ENCODE measurements at regions not wholly inside any gene's neighbourhood (a gene's known extent, or its start where the extent isn't known, plus 50 kb on each side); places are given as distances from the start of the nearest gene placed in this dataset.

- Histone ChIP-seq H3K4me3 (ENCODE audit: low read depth, low read length) (no peak overlapping the region), H3K27me3 (ENCODE audit: control insufficient read depth, insufficient read depth, low read length) (no peaks in the 10 kb centered on the region), H3K36me3 (ENCODE audit: control insufficient read depth, insufficient read depth, low read length) (no peaks in the 10 kb centered on the region)
- DNase-seq (ENCODE audit: low read depth) = no peak
- no peak for TF ChIP-seq CTCF (IDR thresholded peaks at IDR 0.05; ENCODE audit: insufficient read depth, low read length, poor library complexity, severe bottlenecking)
Observed at GRCh38 chr6:79847426-79847825, 99.9 kb downstream of the ELOVL4 start.

- no peak for TF ChIP-seq CTCF (IDR thresholded peaks at IDR 0.05; ENCODE audit: insufficient read depth, low read length, poor library complexity, severe bottlenecking)
- DNase-seq (ENCODE audit: low read depth) = no peak
- Histone ChIP-seq H3K4me3 (ENCODE audit: low read depth, low read length) (no peak overlapping the region), H3K27me3 (ENCODE audit: control insufficient read depth, insufficient read depth, low read length) (no peaks in the 10 kb centered on the region), H3K36me3 (ENCODE audit: control insufficient read depth, insufficient read depth, low read length) (no peaks in the 10 kb centered on the region)
Observed at GRCh38 chr6:79842376-79843040, 104.8 kb downstream of the ELOVL4 start.

DNA sequence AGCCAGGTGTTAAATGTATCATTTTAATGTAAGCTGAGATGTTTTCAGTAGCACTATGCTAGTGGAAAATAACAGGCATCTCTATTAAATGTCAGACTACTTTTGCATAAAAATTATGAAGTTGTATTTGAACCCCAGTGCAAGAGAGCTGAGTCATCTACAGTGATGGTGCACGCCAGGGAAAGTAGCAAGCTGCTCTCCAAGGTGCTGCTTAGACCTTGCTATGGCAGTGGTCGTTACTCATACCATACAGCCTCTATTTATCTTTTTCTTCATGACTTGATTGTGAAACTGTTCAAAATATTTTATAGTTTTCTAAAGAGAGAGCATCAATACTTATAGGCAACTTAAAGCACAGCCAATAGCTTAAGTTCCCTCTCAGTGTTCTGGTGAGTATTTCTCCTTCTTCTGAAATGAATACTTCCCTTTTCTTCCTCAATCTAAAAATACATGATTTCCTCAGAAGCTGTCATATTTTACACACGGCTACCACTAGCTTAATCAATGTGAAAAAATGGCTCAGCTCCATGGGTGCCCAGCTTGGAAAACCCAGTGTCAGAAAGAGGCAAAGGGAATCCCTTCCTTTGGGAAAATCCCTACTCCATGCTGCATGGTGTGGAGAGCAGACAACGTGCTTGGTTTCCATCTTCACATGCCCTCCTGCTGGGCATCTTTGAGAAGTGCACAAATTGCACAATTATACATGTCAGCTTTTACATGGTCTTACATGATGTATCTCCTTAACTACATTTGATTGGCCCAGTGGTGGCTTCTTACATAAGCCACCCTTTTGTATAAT lies 105.6 kb downstream of the ELOVL4 start:
- no peak for TF ChIP-seq CTCF (IDR thresholded peaks at IDR 0.05; ENCODE audit: insufficient read depth, low read length, poor library complexity, severe bottlenecking)
- no peak for DNase-seq (ENCODE audit: low read depth)
- no peak overlapping the region for H3K4me3 ChIP-seq (ENCODE audit: low read depth, low read length)
- no peaks in the 10 kb centered on the region for H3K27me3 ChIP-seq (ENCODE audit: control insufficient read depth, insufficient read depth, low read length)
- no peaks in the 10 kb centered on the region for H3K36me3 ChIP-seq (ENCODE audit: control insufficient read depth, insufficient read depth, low read length)

DNA sequence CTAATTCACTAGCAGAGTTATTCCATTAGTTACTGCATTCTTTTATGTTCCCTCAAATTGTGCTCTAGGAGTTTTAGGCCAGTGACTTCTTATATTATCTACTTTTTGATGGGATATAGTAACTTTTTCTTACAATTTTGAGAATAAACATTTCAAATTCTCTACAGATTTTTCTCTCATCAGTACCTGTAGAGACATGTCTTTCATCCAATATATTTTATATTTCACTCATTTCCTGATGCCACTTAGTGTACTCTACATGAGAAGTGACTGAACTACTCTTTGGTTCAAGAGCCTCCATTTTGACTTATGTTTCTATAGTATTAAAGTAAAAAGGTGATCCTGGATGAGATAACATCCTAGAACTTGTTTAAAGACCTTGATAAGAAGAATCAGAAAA lies 108.5 kb downstream of the ELOVL4 start:
- no peaks in the 10 kb centered on the region for H3K27me3 ChIP-seq (ENCODE audit: control insufficient read depth, insufficient read depth, low read length)
- no peak for TF ChIP-seq CTCF (IDR thresholded peaks at IDR 0.05; ENCODE audit: insufficient read depth, low read length, poor library complexity, severe bottlenecking)
- no peaks in the 10 kb centered on the region for H3K36me3 ChIP-seq (ENCODE audit: control insufficient read depth, insufficient read depth, low read length)
- DNase-seq (ENCODE audit: low read depth) = no peak
- no peak overlapping the region for H3K4me3 ChIP-seq (ENCODE audit: low read depth, low read length)

GRCh38 chr6:79833964-79834284 lies 113.4 kb downstream of the ELOVL4 start:
- Histone ChIP-seq H3K36me3 (ENCODE audit: control insufficient read depth, insufficient read depth, low read length) (no peaks in the 10 kb centered on the region), H3K27me3 (ENCODE audit: control insufficient read depth, insufficient read depth, low read length) (no peaks in the 10 kb centered on the region), H3K4me3 (ENCODE audit: low read depth, low read length) (no peak overlapping the region)
- no peak for DNase-seq (ENCODE audit: low read depth)
- no peak for TF ChIP-seq CTCF (IDR thresholded peaks at IDR 0.05; ENCODE audit: insufficient read depth, low read length, poor library complexity, severe bottlenecking)
